IMR-90 (cell line): ENCODE measurements at regions not wholly inside any gene's neighbourhood (a gene's known extent, or its start where the extent isn't known, plus 50 kb on each side); places are given as distances from the start of the nearest gene placed in this dataset.

Source experiments
- ATAC-seq: fragments of 200-7000 bp; cut with Tn5 transposase; 2 replicates; pipeline ENCODE4 v1.9.1; 2020; ENCODE audit warnings: low read depth, mild to moderate bottlenecking, moderate library complexity
- BruUV-seq: library from RNA; stranded (reverse); fragments of 400-500 nt; replicated peaks from 2 replicates; lab custom pipeline; 2021; lab: Mats Ljungman, UMichigan
- CTCF ChIA-PET: fragments of 300-600 bp; formaldehyde crosslinking; extraction: SDS; loops from one replicate; lab custom pipeline; 2021; ENCODE audit warnings: antibody characterized with exemption; lab: Yijun Ruan, JAX
- POLR2A ChIA-PET: fragments of 300-600 bp; sonication (Branson Sonifier 250); formaldehyde crosslinking; loops from one replicate; lab custom pipeline; 2022; ENCODE audit warnings: antibody characterized with exemption; ENCODE audit not compliant: unreplicated experiment; lab: Charles Lee
- DNase-seq: peaks from one replicate; pipeline ENCODE4 v3.0.0; 2013
- H2AFZ ChIP-seq: replicated peaks from 2 replicates; pipeline ENCODE3; 2013; ENCODE audit warnings: low read length, mild to moderate bottlenecking; ENCODE audit not compliant: poor library complexity
- H2AK5ac ChIP-seq: 2 replicates; pipeline ENCODE4 v1.6.1; 2013; ENCODE audit warnings: low read depth, low read length, inconsistent platforms
- H2AK9ac ChIP-seq: replicated peaks from 2 replicates; pipeline ENCODE3; 2013; ENCODE audit warnings: mild to moderate bottlenecking, low read depth, low read length, moderate library complexity; ENCODE audit not compliant: poor library complexity
- H2BK120ac ChIP-seq: 2 replicates; pipeline ENCODE4 v1.6.1; 2013; ENCODE audit warnings: low read depth, low read length, inconsistent platforms
- H2BK15ac ChIP-seq: 3 replicates; pipeline ENCODE4 v1.6.1; 2013; ENCODE audit warnings: low read depth, low read length, inconsistent platforms
- H2BK20ac ChIP-seq: 2 replicates; pipeline ENCODE4 v1.6.1; 2013; ENCODE audit warnings: low read depth, mild to moderate bottlenecking, inconsistent platforms, low read length, moderate library complexity
- H2BK5ac ChIP-seq: 2 replicates; pipeline ENCODE4 v1.6.1; 2013; ENCODE audit warnings: mild to moderate bottlenecking, low read depth, low read length, inconsistent platforms; ENCODE audit not compliant: poor library complexity, severe bottlenecking
- H3K14ac ChIP-seq: replicated peaks from 2 replicates; pipeline ENCODE4 v1.6.1; 2013; ENCODE audit warnings: low read depth, low read length, inconsistent platforms
- H3K18ac ChIP-seq: 2 replicates; pipeline ENCODE4 v1.6.1; 2013; ENCODE audit warnings: low read depth, low read length, control low read depth
- H3K23ac ChIP-seq: 2 replicates; pipeline ENCODE4 v1.6.1; 2013; ENCODE audit warnings: low read depth, low read length, inconsistent platforms
- H3K27ac ChIP-seq: 2 replicates; pipeline ENCODE4 v1.5.1; 2013; ENCODE audit warnings: mild to moderate bottlenecking, control low read depth, low read length; ENCODE audit not compliant: insufficient read depth
- H3K27me3 ChIP-seq: 2 replicates; pipeline ENCODE4 v1.6.1; 2013; ENCODE audit warnings: low read length; ENCODE audit not compliant: control insufficient read depth, insufficient read depth
- H3K36me3 ChIP-seq: 2 replicates; pipeline ENCODE4 v1.6.1; 2013; ENCODE audit warnings: low read length, mixed read lengths; ENCODE audit not compliant: control insufficient read depth, insufficient read depth
- H3K4ac ChIP-seq: 2 replicates; pipeline ENCODE4 v1.6.1; 2013; ENCODE audit warnings: low read depth, low read length, inconsistent platforms
- H3K4me1 ChIP-seq: 2 replicates; pipeline ENCODE4 v1.6.1; 2013; ENCODE audit warnings: low read length, mixed read lengths; ENCODE audit not compliant: control insufficient read depth, insufficient read depth
- H3K4me2 ChIP-seq: 2 replicates; pipeline ENCODE4 v1.6.1; 2013; ENCODE audit warnings: low read depth, mild to moderate bottlenecking, control low read depth, low read length, moderate library complexity
- H3K4me3 ChIP-seq: 2 replicates; pipeline ENCODE4 v1.5.1; 2013; ENCODE audit warnings: low read depth, mild to moderate bottlenecking, control low read depth, low read length, moderate library complexity; ENCODE audit not compliant: insufficient read depth
- H3K56ac ChIP-seq: 2 replicates; pipeline ENCODE4 v1.6.1; 2013; ENCODE audit warnings: low read length, inconsistent platforms; ENCODE audit not compliant: insufficient read depth; ENCODE audit errors: extremely low read depth
- H3K79me1 ChIP-seq, 2 experiments: 2 replicates each; pipeline ENCODE4 v1.6.1; 2013; ENCODE audit warnings: low read length in 2 of 2, inconsistent platforms in 1 of 2, low read depth in 1 of 2
- H3K9ac ChIP-seq: 2 replicates; pipeline ENCODE4 v1.6.1; 2013; ENCODE audit warnings: low read depth, low read length, control low read depth
- H3K9me1 ChIP-seq: 2 replicates; pipeline ENCODE4 v1.6.1; 2013; ENCODE audit warnings: low read length, inconsistent platforms; ENCODE audit not compliant: insufficient read depth
- H3K9me3 ChIP-seq: 2 replicates; pipeline ENCODE4 v1.6.1; 2013; ENCODE audit warnings: low read length; ENCODE audit not compliant: control insufficient read depth, insufficient read depth
- H4K20me1 ChIP-seq: 2 replicates; pipeline ENCODE4 v1.6.1; 2013; ENCODE audit warnings: low read length, inconsistent platforms; ENCODE audit not compliant: insufficient read depth
- H4K5ac ChIP-seq: 2 replicates; pipeline ENCODE4 v1.6.1; 2013; ENCODE audit warnings: mild to moderate bottlenecking, low read depth, low read length, control low read depth
- H4K8ac ChIP-seq, 2 experiments: 2 replicates each; pipeline ENCODE4 v1.6.1; 2013; ENCODE audit warnings: low read depth in 2 of 2, low read length in 2 of 2, control low read depth in 1 of 2, inconsistent platforms in 1 of 2
- H4K91ac ChIP-seq: 2 replicates; pipeline ENCODE4 v1.6.1; 2013; ENCODE audit warnings: low read depth, low read length, inconsistent platforms; ENCODE audit not compliant: insufficient read depth
- BHLHE40 ChIP-seq: fragments of 150-350 bp; IDR thresholded peaks from 2 replicates; pipeline ENCODE4 v1.6.1; 2016; ENCODE audit warnings: mild to moderate bottlenecking, low read depth, low read length
- WGBS, 2 experiments: methylation state at CpG; one replicate each; pipeline versions ENCODE4 v1.1.5 to v1.1.7; 2013; ENCODE audit warnings: missing lambda C conversion rate in 2 of 2; ENCODE audit not compliant: insufficient read length in 1 of 2; ENCODE audit errors: extremely low coverage in 2 of 2; 5-methylcytosine and 5-hydroxymethylcytosine counted together
- dilution Hi-C: fragments of 300-500 bp; cut with HindIII; formaldehyde crosslinking; loops from one replicate; pipeline ENCODE4 v1.14.3; 2018; ENCODE audit warnings: low sequenced_read_pairs; ENCODE audit not compliant: unreplicated experiment
- in situ Hi-C: fragments of 300-500 bp; cut with MboI; formaldehyde crosslinking; loops from 3 replicates; pipeline ENCODE4 v1.14.3; 2019; ENCODE audit warnings: low sequenced_read_pairs, inconsistent platforms, mixed read lengths
- intact Hi-C: fragments of 100-400 bp; cut with micrococcal nuclease; formaldehyde crosslinking; loops from 2 replicates; pipeline ENCODE4 v1.10.0; 2022

GRCh38 chr12:115176741-115177400, 492.9 kb upstream of the TBX3 start:
- Histone ChIP-seq H3K27ac (no peak overlapping the region), H3K79me1 (no peaks in the 10 kb centered on the region), H3K9ac (no peak overlapping the region), H3K36me3 (no peaks in the 10 kb centered on the region), H3K56ac (no peak overlapping the region), H3K23ac (no peak overlapping the region), H4K91ac (no peak overlapping the region), H2AK5ac (no peak overlapping the region), H3K9me3 (no peaks in the 10 kb centered on the region), H3K14ac (no peak overlapping the region), H2BK20ac (no peak overlapping the region), H3K4me3 (no peak overlapping the region), H2BK120ac (no peak overlapping the region), H2AK9ac (no peak overlapping the region), H3K4me2 (no peak overlapping the region), H4K8ac (no peak overlapping the region), H4K5ac (no peak overlapping the region), H3K4me1 (peaks cover 8% of the 10 kb centered on the region; the same call in 1 of the 2 replicates), H2BK5ac (no peak overlapping the region), H3K9me1 (peaks cover 9% of the 10 kb centered on the region), H3K18ac (no peak overlapping the region), H3K27me3 (no peaks in the 10 kb centered on the region), H4K20me1 (no peaks in the 10 kb centered on the region), H2AFZ (no peak overlapping the region), H2BK15ac (no peak overlapping the region), H3K4ac (no peak overlapping the region)
- DNase-seq (no peak), ATAC-seq (no peak)
- dilution Hi-C loops: no loop called here
- no TSS peak for BruUV-seq
- TF ChIP-seq BHLHE40: no peak
- WGBS, 2 experiments: no CpG with 5 or more reads among the region's 3 CpGs
- in situ Hi-C loops: no loop called here
- ChIA-PET POLR2A (no interaction called here), CTCF (interaction anchor here (0.6 to 1.6 kb wide), 2 partner anchors 10 to 181 kb away, joined by 4 to 6 read pairs; no protein-coding TSS in a partner anchor)
- intact Hi-C loops: no loop called here
